ENCODE measurements at regions not wholly inside any gene's neighbourhood (a gene's known extent, or its start where the extent isn't known, plus 50 kb on each side); places are given as distances from the start of the nearest gene placed in this dataset.

DNA sequence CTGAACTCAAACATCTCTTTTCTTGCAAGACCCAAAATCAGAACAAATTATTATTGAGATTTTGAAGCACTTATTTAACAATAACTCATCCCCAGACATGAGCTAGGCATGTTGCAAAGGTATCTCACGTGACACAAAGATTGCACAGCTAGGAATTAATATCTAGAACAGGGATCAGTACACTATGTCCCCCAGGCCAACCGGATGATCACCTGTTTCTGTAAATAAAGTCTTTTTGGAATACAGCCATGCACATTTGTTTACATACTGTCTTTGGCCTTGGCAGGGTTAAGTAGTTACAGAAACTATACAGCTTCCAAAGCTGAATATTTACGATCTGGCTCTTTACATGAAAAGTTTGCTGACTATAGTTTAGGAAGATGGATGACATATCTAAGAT, 287.7 kb downstream of the ACTL7B start:
- TF ChIP-seq, protein P1, sequence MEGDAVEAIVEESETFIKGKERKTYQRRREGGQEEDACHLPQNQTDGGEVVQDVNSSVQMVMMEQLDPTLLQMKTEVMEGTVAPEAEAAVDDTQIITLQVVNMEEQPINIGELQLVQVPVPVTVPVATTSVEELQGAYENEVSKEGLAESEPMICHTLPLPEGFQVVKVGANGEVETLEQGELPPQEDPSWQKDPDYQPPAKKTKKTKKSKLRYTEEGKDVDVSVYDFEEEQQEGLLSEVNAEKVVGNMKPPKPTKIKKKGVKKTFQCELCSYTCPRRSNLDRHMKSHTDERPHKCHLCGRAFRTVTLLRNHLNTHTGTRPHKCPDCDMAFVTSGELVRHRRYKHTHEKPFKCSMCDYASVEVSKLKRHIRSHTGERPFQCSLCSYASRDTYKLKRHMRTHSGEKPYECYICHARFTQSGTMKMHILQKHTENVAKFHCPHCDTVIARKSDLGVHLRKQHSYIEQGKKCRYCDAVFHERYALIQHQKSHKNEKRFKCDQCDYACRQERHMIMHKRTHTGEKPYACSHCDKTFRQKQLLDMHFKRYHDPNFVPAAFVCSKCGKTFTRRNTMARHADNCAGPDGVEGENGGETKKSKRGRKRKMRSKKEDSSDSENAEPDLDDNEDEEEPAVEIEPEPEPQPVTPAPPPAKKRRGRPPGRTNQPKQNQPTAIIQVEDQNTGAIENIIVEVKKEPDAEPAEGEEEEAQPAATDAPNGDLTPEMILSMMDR (IDR thresholded peaks at IDR 0.05; ENCODE audit: insufficient read depth, low read depth, low read length) = no peak
- TF ChIP-seq EZH2 (IDR thresholded peaks at IDR 0.05; ENCODE audit: insufficient read depth, low read length) = no peak

Data from astrocyte (in vitro differentiated cells and primary cell).